Vagina (tissue), 2 donors: ENCODE measurements at regions not wholly inside any gene's neighbourhood (a gene's known extent, or its start where the extent isn't known, plus 50 kb on each side); places are given as distances from the start of the nearest gene placed in this dataset.
A peak's percentile ranks its signal among the peaks of the same experiment; 100 is the strongest.
"Not testable (repeated sequence)": the region's sequence is repeated elsewhere in the genome, so short reads cannot be mapped to it uniquely, and the experiment has no call there.

ENCODE experiments used
- DNase-seq, 2 donors: peaks; one replicate each; pipeline ENCODE4 v3.0.0-alpha.2; 2017; ENCODE audit errors: extremely low spot score in 2 of 2
- H3K27ac ChIP-seq: fragments of 200-600 bp; sonication (generic); one replicate; pipeline ENCODE4 v1.5.1; 2019
- H3K27me3 ChIP-seq: fragments of 200-600 bp; sonication (generic); one replicate; pipeline ENCODE4 v1.5.1; 2019
- H3K36me3 ChIP-seq, 2 donors: fragments of 200-600 bp; sonication (generic); one replicate each; pipeline ENCODE4 v1.5.1; 2017 to 2019
- H3K4me1 ChIP-seq: fragments of 200-600 bp; sonication (generic); one replicate; pipeline ENCODE4 v1.5.1; 2019
- H3K4me3 ChIP-seq, 2 donors: fragments of 200-600 bp; sonication (generic); 1 replicate in 1 of 2; 2 replicates in 1 of 2; pipeline ENCODE4 v1.5.1; 2016 to 2019
- H3K9me3 ChIP-seq: fragments of 200-600 bp; sonication (generic); one replicate; pipeline ENCODE4 v1.5.1; 2019
- POLR2A ChIP-seq, 2 donors: fragments of 450-650 bp; IDR thresholded peaks; one replicate each; pipeline ENCODE4 v1.6.1; 2017; ENCODE audit warnings: antibody characterized with exemption in 2 of 2, mild to moderate bottlenecking in 2 of 2, moderate library complexity in 2 of 2
- POLR2AphosphoS5 ChIP-seq, 2 donors: sonication (generic); formaldehyde crosslinking; IDR thresholded peaks; one replicate each; pipeline ENCODE4 v1.9.0; 2017; ENCODE audit warnings: antibody characterized with exemption in 2 of 2, mild to moderate bottlenecking in 2 of 2, low read depth in 1 of 2; ENCODE audit not compliant: insufficient read depth in 1 of 2
- intact Hi-C: fragments of 100-400 bp; cut with DNase I; formaldehyde crosslinking; loops from one replicate; pipeline ENCODE4 v1.15.1; 2023
- TF ChIP-seq, protein P1 (sequence below), 3 experiments: fragments of 450-650 bp in 2 of 3; fragments of 200-600 bp in 1 of 3; sonication (generic) in 1 of 3; IDR thresholded peaks; one replicate each; pipeline ENCODE4 v1.5.1; 2017 to 2019; ENCODE audit warnings: antibody characterized with exemption in 3 of 3, mild to moderate bottlenecking in 2 of 3, moderate library complexity in 2 of 3

DNA sequence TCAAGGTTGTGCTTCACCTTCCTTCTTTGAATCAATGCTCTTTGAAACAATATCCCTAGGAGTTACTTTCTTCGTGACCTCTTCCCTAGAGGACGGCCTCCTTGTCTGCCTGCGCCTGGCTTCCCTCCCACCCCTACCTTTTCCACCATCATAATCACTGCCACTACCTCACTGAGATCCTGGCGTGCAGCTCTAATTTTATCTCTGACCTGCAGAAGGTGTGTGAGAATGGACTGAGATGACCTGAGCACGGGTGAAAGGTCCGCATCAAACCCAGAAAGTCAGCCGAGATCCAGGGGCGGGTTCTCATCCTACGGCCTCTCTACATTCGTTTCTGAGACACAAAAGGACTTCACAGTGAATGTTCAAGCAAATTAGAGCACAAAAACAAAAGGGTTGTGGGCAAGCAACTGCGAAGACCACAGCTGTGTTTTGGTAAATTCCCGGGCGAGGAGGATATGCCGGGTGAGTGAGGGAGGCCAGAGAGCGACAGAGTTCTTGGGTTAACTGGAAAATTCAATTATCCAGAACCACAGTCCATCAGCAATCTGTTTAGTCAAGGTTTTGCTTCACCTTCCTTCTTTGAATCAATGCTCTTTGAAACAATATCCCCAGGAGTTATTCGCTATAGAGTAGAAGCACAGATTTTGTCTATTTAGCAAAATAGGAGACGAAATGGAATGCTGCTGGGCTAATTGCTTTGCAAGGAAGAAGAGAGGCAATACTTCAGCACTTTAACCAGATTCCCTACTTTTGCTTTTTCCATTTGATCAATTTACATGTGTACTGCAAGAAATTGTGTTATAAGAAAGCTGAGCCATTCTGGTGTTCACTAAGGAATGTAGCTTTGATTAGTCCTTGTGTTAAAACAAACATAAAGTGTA lies 212.6 kb downstream of the ACKR3 start:
- H3K36me3 ChIP-seq: no peaks in the 10 kb centered on the region
- H3K4me3 ChIP-seq: no peak overlapping the region
- H3K27ac ChIP-seq: no peak overlapping the region
- peaks cover 2% of the 10 kb centered on the region for H3K4me1 ChIP-seq
- intact Hi-C loops: no loop called here
- no peaks in the 10 kb centered on the region for H3K27me3 ChIP-seq
- no peak for DNase-seq
- no peaks in the 10 kb centered on the region for H3K9me3 ChIP-seq
- TF ChIP-seq POLR2A (IDR thresholded peaks at IDR 0.05) (no peak), POLR2AphosphoS5 (IDR thresholded peaks at IDR 0.05; ENCODE audit: insufficient read depth in 1 of 2, low read depth in 1 of 2) (no peak)
- TF ChIP-seq, protein P1, sequence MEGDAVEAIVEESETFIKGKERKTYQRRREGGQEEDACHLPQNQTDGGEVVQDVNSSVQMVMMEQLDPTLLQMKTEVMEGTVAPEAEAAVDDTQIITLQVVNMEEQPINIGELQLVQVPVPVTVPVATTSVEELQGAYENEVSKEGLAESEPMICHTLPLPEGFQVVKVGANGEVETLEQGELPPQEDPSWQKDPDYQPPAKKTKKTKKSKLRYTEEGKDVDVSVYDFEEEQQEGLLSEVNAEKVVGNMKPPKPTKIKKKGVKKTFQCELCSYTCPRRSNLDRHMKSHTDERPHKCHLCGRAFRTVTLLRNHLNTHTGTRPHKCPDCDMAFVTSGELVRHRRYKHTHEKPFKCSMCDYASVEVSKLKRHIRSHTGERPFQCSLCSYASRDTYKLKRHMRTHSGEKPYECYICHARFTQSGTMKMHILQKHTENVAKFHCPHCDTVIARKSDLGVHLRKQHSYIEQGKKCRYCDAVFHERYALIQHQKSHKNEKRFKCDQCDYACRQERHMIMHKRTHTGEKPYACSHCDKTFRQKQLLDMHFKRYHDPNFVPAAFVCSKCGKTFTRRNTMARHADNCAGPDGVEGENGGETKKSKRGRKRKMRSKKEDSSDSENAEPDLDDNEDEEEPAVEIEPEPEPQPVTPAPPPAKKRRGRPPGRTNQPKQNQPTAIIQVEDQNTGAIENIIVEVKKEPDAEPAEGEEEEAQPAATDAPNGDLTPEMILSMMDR (IDR thresholded peaks at IDR 0.05): no peak

DNA sequence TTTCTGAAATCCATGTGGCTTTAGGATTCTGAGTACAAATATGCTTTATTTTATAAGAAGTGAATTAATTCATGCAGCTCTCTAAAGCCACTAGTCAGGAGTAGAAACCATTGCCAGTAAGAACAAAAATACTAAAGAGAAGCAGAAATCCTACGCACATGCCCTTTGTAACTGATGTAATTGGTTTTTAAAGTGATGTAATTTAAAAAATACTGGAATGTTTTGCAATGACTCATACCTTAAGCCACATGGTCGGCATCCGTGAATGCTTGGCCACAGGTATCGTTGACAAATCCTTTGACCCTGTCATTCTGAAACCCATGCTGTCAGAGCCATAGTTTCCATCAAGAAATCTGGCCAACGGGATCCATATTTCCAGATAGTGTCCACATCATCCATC lies 213.3 kb downstream of the ACKR3 start:
- no peaks in the 10 kb centered on the region for H3K27me3 ChIP-seq
- no peak overlapping the region for H3K4me3 ChIP-seq
- H3K36me3 ChIP-seq: no peaks in the 10 kb centered on the region
- no peak overlapping the region for H3K27ac ChIP-seq
- H3K9me3 ChIP-seq: no peaks in the 10 kb centered on the region
- TF ChIP-seq POLR2A (IDR thresholded peaks at IDR 0.05): no peak
- TF ChIP-seq, protein P1 (IDR thresholded peaks at IDR 0.05): no peak
- no peak for TF ChIP-seq POLR2AphosphoS5 (IDR thresholded peaks at IDR 0.05; ENCODE audit: insufficient read depth in 1 of 2, low read depth in 1 of 2)
- no peaks in the 10 kb centered on the region for H3K4me1 ChIP-seq
- intact Hi-C loops: no loop called here
- peak in 1 of 2 donors; percentile 56 for DNase-seq

DNA sequence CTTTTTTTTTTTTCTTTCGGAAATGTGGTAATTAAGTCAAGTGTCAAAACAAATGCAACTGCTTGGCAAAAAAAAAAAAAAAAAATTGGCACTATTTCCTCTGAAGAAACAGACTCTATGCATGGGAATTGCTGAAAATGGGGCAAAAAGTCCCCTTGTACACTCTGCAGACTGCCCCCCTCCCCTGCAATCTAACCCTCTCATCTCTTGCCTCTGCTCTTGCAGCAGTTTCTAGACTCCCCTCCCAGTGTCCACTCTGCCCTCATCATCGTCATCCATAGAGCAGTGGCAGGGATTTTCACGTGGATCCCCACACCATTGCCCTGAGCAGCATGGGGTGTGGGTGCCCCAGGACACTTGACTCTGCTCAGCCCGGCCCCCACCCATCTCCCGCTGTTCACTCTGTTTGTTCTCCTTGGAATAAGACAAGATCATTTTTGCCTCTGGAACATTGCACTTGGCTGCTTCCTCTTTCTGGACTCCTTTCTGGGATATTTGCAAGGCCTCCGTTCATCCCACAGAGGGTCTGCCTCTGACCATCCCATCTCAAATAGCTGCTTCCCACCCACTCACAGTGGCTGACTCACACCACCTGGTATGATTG lies 213.9 kb downstream of the ACKR3 start:
- no peaks in the 10 kb centered on the region for H3K4me1 ChIP-seq

DNA sequence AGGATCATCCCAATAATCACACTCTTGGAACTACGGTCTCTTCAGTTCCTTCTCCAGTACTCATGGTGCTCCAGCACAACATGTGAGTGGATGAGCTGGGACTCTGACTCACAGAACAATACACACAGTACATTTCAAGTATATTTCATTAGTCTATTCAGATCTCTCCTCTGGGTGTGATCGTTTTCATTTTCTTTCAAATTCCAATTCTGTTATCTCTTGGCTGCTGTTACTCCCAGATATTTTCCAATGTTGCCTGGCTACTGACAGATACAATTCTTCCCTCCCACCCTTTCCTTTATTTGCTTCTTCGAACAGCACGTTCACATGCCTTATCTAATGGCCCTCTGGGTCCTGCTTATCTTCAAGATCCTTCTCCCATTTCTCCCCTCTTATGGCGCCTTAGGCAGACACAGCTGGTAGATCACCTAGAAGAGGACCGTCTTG lies 216.0 kb downstream of the ACKR3 start:
- TF ChIP-seq, protein P1 (IDR thresholded peaks at IDR 0.05): no peak
- TF ChIP-seq POLR2AphosphoS5 (IDR thresholded peaks at IDR 0.05; ENCODE audit: insufficient read depth in 1 of 2, low read depth in 1 of 2) (no peak), POLR2A (IDR thresholded peaks at IDR 0.05) (no peak)
- intact Hi-C loops: no loop called here
- no peaks in the 10 kb centered on the region for H3K9me3 ChIP-seq
- H3K36me3 ChIP-seq: no peaks in the 10 kb centered on the region
- no peak for DNase-seq
- H3K27ac ChIP-seq: no peak overlapping the region
- H3K4me1 ChIP-seq: no peaks in the 10 kb centered on the region
- no peak overlapping the region for H3K4me3 ChIP-seq
- no peaks in the 10 kb centered on the region for H3K27me3 ChIP-seq

More for the DNA sequence above, 213.9 kb downstream of the ACKR3 start:
- H3K36me3 ChIP-seq: no peaks in the 10 kb centered on the region
- intact Hi-C loops: no loop called here
- H3K4me3 ChIP-seq: no peak overlapping the region
- H3K9me3 ChIP-seq: no peaks in the 10 kb centered on the region
- DNase-seq: no peak
- no peak overlapping the region for H3K27ac ChIP-seq
- TF ChIP-seq POLR2A (IDR thresholded peaks at IDR 0.05) (no peak), POLR2AphosphoS5 (IDR thresholded peaks at IDR 0.05; ENCODE audit: insufficient read depth in 1 of 2, low read depth in 1 of 2) (no peak)
- TF ChIP-seq, protein P1 (IDR thresholded peaks at IDR 0.05): no peak
- no peaks in the 10 kb centered on the region for H3K27me3 ChIP-seq

DNA sequence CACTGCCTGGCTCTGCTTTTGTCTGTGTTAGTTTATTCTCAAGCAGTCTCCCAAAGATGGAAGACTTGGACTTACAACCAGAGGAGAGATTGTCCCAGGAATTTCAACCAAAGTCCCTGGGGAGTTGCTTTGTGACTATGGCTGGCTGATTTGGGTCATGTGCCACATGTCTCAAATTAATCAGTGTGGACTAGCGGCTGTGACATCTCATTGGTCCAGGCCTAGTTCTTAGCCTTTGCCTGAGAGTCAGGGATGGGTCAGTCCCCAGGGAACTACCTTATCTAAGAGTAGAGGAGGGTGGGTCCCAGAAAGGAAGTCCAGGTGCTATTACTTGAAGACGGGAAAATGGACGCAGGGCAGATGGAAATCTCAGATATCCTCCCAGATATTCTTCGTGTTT lies 217.1 kb downstream of the ACKR3 start:
- Histone ChIP-seq H3K27me3 (no peaks in the 10 kb centered on the region), H3K36me3 (no peaks in the 10 kb centered on the region), H3K27ac (no peak overlapping the region), H3K4me3 (no peak overlapping the region), H3K4me1 (peaks cover 5% of the 10 kb centered on the region), H3K9me3 (no peaks in the 10 kb centered on the region)
- intact Hi-C loops: no loop called here
- no peak for DNase-seq
- TF ChIP-seq POLR2AphosphoS5 (IDR thresholded peaks at IDR 0.05; ENCODE audit: insufficient read depth in 1 of 2, low read depth in 1 of 2) (no peak), POLR2A (IDR thresholded peaks at IDR 0.05) (no peak)
- TF ChIP-seq, protein P1 (IDR thresholded peaks at IDR 0.05): no peak

DNA sequence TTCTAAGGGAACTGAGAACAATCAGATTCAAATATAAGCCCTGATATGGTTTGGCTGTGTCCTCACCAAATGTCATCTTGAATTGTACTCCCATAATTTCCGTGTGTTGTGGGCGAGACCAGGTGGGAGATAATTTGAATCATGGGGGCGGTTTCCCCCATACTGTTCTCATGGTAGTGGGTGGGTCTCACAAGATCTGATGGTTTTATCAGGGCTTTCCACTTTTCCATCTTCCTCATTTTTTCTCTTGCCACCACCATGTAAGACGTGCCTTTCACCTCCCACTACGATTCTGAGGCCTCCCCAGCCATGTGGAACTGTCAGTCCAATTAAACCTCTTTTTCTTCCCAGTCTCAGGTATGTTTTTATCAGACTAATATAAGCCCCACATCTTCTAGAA lies 217.8 kb downstream of the ACKR3 start:
- DNase-seq, intact Hi-C loops, H3K27me3 ChIP-seq, H3K27ac ChIP-seq, H3K4me1 ChIP-seq, H3K9me3 ChIP-seq, H3K4me3 ChIP-seq, H3K36me3 ChIP-seq: not testable (repeated sequence)
